IMR-90 (cell line): ENCODE measurements at regions not wholly inside any gene's neighbourhood (a gene's known extent, or its start where the extent isn't known, plus 50 kb on each side); places are given as distances from the start of the nearest gene placed in this dataset.

Experiments used
- ATAC-seq: fragments of 200-7000 bp; cut with Tn5 transposase; 2 replicates; pipeline ENCODE4 v1.9.1; 2020; ENCODE audit warnings: low read depth, mild to moderate bottlenecking, moderate library complexity
- BruUV-seq: library from RNA; stranded (reverse); fragments of 400-500 nt; replicated peaks from 2 replicates; lab custom pipeline; 2021; lab: Mats Ljungman, UMichigan
- CTCF ChIA-PET: fragments of 300-600 bp; formaldehyde crosslinking; extraction: SDS; loops from one replicate; lab custom pipeline; 2021; ENCODE audit warnings: antibody characterized with exemption; lab: Yijun Ruan, JAX
- POLR2A ChIA-PET: fragments of 300-600 bp; sonication (Branson Sonifier 250); formaldehyde crosslinking; loops from one replicate; lab custom pipeline; 2022; ENCODE audit warnings: antibody characterized with exemption; ENCODE audit not compliant: unreplicated experiment; lab: Charles Lee
- DNase-seq: peaks from one replicate; pipeline ENCODE4 v3.0.0; 2013
- H2AFZ ChIP-seq: replicated peaks from 2 replicates; pipeline ENCODE3; 2013; ENCODE audit warnings: low read length, mild to moderate bottlenecking; ENCODE audit not compliant: poor library complexity
- H2AK5ac ChIP-seq: 2 replicates; pipeline ENCODE4 v1.6.1; 2013; ENCODE audit warnings: low read depth, low read length, inconsistent platforms
- H2AK9ac ChIP-seq: replicated peaks from 2 replicates; pipeline ENCODE3; 2013; ENCODE audit warnings: mild to moderate bottlenecking, low read depth, low read length, moderate library complexity; ENCODE audit not compliant: poor library complexity
- H2BK120ac ChIP-seq: 2 replicates; pipeline ENCODE4 v1.6.1; 2013; ENCODE audit warnings: low read depth, low read length, inconsistent platforms
- H2BK15ac ChIP-seq: 3 replicates; pipeline ENCODE4 v1.6.1; 2013; ENCODE audit warnings: low read depth, low read length, inconsistent platforms
- H2BK20ac ChIP-seq: 2 replicates; pipeline ENCODE4 v1.6.1; 2013; ENCODE audit warnings: low read depth, mild to moderate bottlenecking, inconsistent platforms, low read length, moderate library complexity
- H2BK5ac ChIP-seq: 2 replicates; pipeline ENCODE4 v1.6.1; 2013; ENCODE audit warnings: mild to moderate bottlenecking, low read depth, low read length, inconsistent platforms; ENCODE audit not compliant: poor library complexity, severe bottlenecking
- H3K14ac ChIP-seq: replicated peaks from 2 replicates; pipeline ENCODE4 v1.6.1; 2013; ENCODE audit warnings: low read depth, low read length, inconsistent platforms
- H3K18ac ChIP-seq: 2 replicates; pipeline ENCODE4 v1.6.1; 2013; ENCODE audit warnings: low read depth, low read length, control low read depth
- H3K23ac ChIP-seq: 2 replicates; pipeline ENCODE4 v1.6.1; 2013; ENCODE audit warnings: low read depth, low read length, inconsistent platforms
- H3K27ac ChIP-seq: 2 replicates; pipeline ENCODE4 v1.5.1; 2013; ENCODE audit warnings: mild to moderate bottlenecking, control low read depth, low read length; ENCODE audit not compliant: insufficient read depth
- H3K27me3 ChIP-seq: 2 replicates; pipeline ENCODE4 v1.6.1; 2013; ENCODE audit warnings: low read length; ENCODE audit not compliant: control insufficient read depth, insufficient read depth
- H3K36me3 ChIP-seq: 2 replicates; pipeline ENCODE4 v1.6.1; 2013; ENCODE audit warnings: low read length, mixed read lengths; ENCODE audit not compliant: control insufficient read depth, insufficient read depth
- H3K4ac ChIP-seq: 2 replicates; pipeline ENCODE4 v1.6.1; 2013; ENCODE audit warnings: low read depth, low read length, inconsistent platforms
- H3K4me1 ChIP-seq: 2 replicates; pipeline ENCODE4 v1.6.1; 2013; ENCODE audit warnings: low read length, mixed read lengths; ENCODE audit not compliant: control insufficient read depth, insufficient read depth
- H3K4me2 ChIP-seq: 2 replicates; pipeline ENCODE4 v1.6.1; 2013; ENCODE audit warnings: low read depth, mild to moderate bottlenecking, control low read depth, low read length, moderate library complexity
- H3K4me3 ChIP-seq: 2 replicates; pipeline ENCODE4 v1.5.1; 2013; ENCODE audit warnings: low read depth, mild to moderate bottlenecking, control low read depth, low read length, moderate library complexity; ENCODE audit not compliant: insufficient read depth
- H3K56ac ChIP-seq: 2 replicates; pipeline ENCODE4 v1.6.1; 2013; ENCODE audit warnings: low read length, inconsistent platforms; ENCODE audit not compliant: insufficient read depth; ENCODE audit errors: extremely low read depth
- H3K79me1 ChIP-seq, 2 experiments: 2 replicates each; pipeline ENCODE4 v1.6.1; 2013; ENCODE audit warnings: low read length in 2 of 2, inconsistent platforms in 1 of 2, low read depth in 1 of 2
- H3K9ac ChIP-seq: 2 replicates; pipeline ENCODE4 v1.6.1; 2013; ENCODE audit warnings: low read depth, low read length, control low read depth
- H3K9me1 ChIP-seq: 2 replicates; pipeline ENCODE4 v1.6.1; 2013; ENCODE audit warnings: low read length, inconsistent platforms; ENCODE audit not compliant: insufficient read depth
- H3K9me3 ChIP-seq: 2 replicates; pipeline ENCODE4 v1.6.1; 2013; ENCODE audit warnings: low read length; ENCODE audit not compliant: control insufficient read depth, insufficient read depth
- H4K20me1 ChIP-seq: 2 replicates; pipeline ENCODE4 v1.6.1; 2013; ENCODE audit warnings: low read length, inconsistent platforms; ENCODE audit not compliant: insufficient read depth
- H4K5ac ChIP-seq: 2 replicates; pipeline ENCODE4 v1.6.1; 2013; ENCODE audit warnings: mild to moderate bottlenecking, low read depth, low read length, control low read depth
- H4K8ac ChIP-seq, 2 experiments: 2 replicates each; pipeline ENCODE4 v1.6.1; 2013; ENCODE audit warnings: low read depth in 2 of 2, low read length in 2 of 2, control low read depth in 1 of 2, inconsistent platforms in 1 of 2
- H4K91ac ChIP-seq: 2 replicates; pipeline ENCODE4 v1.6.1; 2013; ENCODE audit warnings: low read depth, low read length, inconsistent platforms; ENCODE audit not compliant: insufficient read depth
- CHD1 ChIP-seq: IDR thresholded peaks from 2 replicates; pipeline ENCODE4 v1.6.1; 2012; ENCODE audit warnings: low read depth, low read length, improper control_type of control experiment
- FOS ChIP-seq: fragments of 150-350 bp; IDR thresholded peaks from 2 replicates; pipeline ENCODE4 v1.6.1; 2016; ENCODE audit warnings: low read depth, low read length
- MAFK ChIP-seq: IDR thresholded peaks from 2 replicates; pipeline ENCODE4 v1.6.1; 2012; ENCODE audit warnings: low read depth, low read length, improper control_type of control experiment
- MAZ ChIP-seq: IDR thresholded peaks from 2 replicates; pipeline ENCODE4 v1.6.1; 2012; ENCODE audit warnings: low read depth, mild to moderate bottlenecking, low read length, improper control_type of control experiment, moderate library complexity, borderline replicate concordance
- MXI1 ChIP-seq: IDR thresholded peaks from 2 replicates; pipeline ENCODE4 v1.6.1; 2012; ENCODE audit warnings: low read depth, mild to moderate bottlenecking, low read length, moderate library complexity, borderline replicate concordance
- NFE2L2 ChIP-seq: fragments of 150-350 bp; IDR thresholded peaks from 2 replicates; pipeline ENCODE4 v1.6.1; 2016; ENCODE audit warnings: low read depth, mild to moderate bottlenecking, low read length
- POLR2A ChIP-seq: IDR thresholded peaks from 2 replicates; pipeline ENCODE4 v1.6.1; 2012; ENCODE audit warnings: mild to moderate bottlenecking, low read depth, low read length
- RAD21 ChIP-seq: IDR thresholded peaks from 2 replicates; pipeline ENCODE4 v1.6.1; 2012; ENCODE audit warnings: low read length, improper control_type of control experiment
- RCOR1 ChIP-seq: IDR thresholded peaks from 2 replicates; pipeline ENCODE4 v1.6.1; 2012; ENCODE audit warnings: mild to moderate bottlenecking, low read length, improper control_type of control experiment; ENCODE audit not compliant: insufficient replicate concordance
- SMC3 ChIP-seq: fragments of 150-350 bp; IDR thresholded peaks from 2 replicates; pipeline ENCODE4 v1.6.1; 2016; ENCODE audit warnings: low read depth, mild to moderate bottlenecking, antibody characterized with exemption, low read length, moderate library complexity
- WGBS, 2 experiments: methylation state at CpG; one replicate each; pipeline versions ENCODE4 v1.1.5 to v1.1.7; 2013; ENCODE audit warnings: missing lambda C conversion rate in 2 of 2; ENCODE audit not compliant: insufficient read length in 1 of 2; ENCODE audit errors: extremely low coverage in 2 of 2; 5-methylcytosine and 5-hydroxymethylcytosine counted together
- dilution Hi-C: fragments of 300-500 bp; cut with HindIII; formaldehyde crosslinking; loops from one replicate; pipeline ENCODE4 v1.14.3; 2018; ENCODE audit warnings: low sequenced_read_pairs; ENCODE audit not compliant: unreplicated experiment
- in situ Hi-C: fragments of 300-500 bp; cut with MboI; formaldehyde crosslinking; loops from 3 replicates; pipeline ENCODE4 v1.14.3; 2019; ENCODE audit warnings: low sequenced_read_pairs, inconsistent platforms, mixed read lengths
- intact Hi-C: fragments of 100-400 bp; cut with micrococcal nuclease; formaldehyde crosslinking; loops from 2 replicates; pipeline ENCODE4 v1.10.0; 2022
- TF ChIP-seq, protein P1 (sequence below): fragments of 150-350 bp; IDR thresholded peaks from 2 replicates; pipeline ENCODE4 v1.6.1; 2017; ENCODE audit warnings: mild to moderate bottlenecking, antibody characterized with exemption, low read length, low read depth
- TF ChIP-seq, protein P2 (sequence below): fragments of 150-350 bp; IDR thresholded peaks from 2 replicates; pipeline ENCODE4 v1.6.1; 2016; ENCODE audit warnings: low read depth, mild to moderate bottlenecking, low read length, moderate library complexity, borderline replicate concordance

DNA sequence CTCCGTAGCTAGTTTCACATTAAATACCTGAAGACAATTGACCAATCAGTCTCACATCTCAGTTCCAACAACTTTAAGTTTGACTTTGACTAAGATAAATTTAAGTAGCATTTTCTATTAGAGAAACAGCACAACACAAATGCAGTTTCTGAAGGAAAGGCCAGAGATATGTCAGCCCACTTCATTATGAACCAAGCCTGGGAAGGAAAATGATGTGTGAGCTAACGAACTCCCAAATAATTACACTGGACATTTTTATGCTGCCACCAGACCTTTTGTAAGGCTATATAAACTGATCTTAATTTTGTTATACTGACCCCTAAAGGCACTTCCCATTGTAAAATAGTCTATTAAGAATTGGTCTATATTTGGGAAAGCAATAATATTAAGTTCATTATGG lies 57.9 kb upstream of the DACH1 start:
- Histone ChIP-seq H4K20me1 (no peaks in the 10 kb centered on the region), H4K8ac (no peak overlapping the region), H2BK5ac (no peak overlapping the region), H3K79me1 (no peaks in the 10 kb centered on the region), H3K18ac (no peak overlapping the region), H3K23ac (no peak overlapping the region), H3K4me2 (no peak overlapping the region), H3K4me1 (no peaks in the 10 kb centered on the region), H3K9me1 (no peaks in the 10 kb centered on the region), H3K27me3 (no peaks in the 10 kb centered on the region), H3K9me3 (no peaks in the 10 kb centered on the region), H2BK120ac (no peak overlapping the region), H3K36me3 (no peaks in the 10 kb centered on the region), H2BK20ac (no peak overlapping the region), H4K91ac (no peak overlapping the region), H3K9ac (no peak overlapping the region), H4K5ac (no peak overlapping the region), H2AK5ac (no peak overlapping the region), H3K56ac (no peak overlapping the region), H3K27ac (no peak overlapping the region), H2AFZ (no peak overlapping the region), H3K14ac (no peak overlapping the region), H2BK15ac (no peak overlapping the region), H3K4me3 (no peak overlapping the region), H3K4ac (no peak overlapping the region), H2AK9ac (no peak overlapping the region)
- ChIA-PET POLR2A (no interaction called here), CTCF (no interaction called here)
- intact Hi-C loops (no loop called here), in situ Hi-C loops (no loop called here), dilution Hi-C loops (no loop called here)
- no peak for ATAC-seq
- WGBS, 2 experiments = no CpG with 5 or more reads among the region's 2 CpGs
- no peak for TF ChIP-seq POLR2A
- no peak for TF ChIP-seq CHD1
- TF ChIP-seq MAFK = no peak
- no peak for TF ChIP-seq SMC3
- no peak for TF ChIP-seq MAZ
- TF ChIP-seq, protein P1, sequence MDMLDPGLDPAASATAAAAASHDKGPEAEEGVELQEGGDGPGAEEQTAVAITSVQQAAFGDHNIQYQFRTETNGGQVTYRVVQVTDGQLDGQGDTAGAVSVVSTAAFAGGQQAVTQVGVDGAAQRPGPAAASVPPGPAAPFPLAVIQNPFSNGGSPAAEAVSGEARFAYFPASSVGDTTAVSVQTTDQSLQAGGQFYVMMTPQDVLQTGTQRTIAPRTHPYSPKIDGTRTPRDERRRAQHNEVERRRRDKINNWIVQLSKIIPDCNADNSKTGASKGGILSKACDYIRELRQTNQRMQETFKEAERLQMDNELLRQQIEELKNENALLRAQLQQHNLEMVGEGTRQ = no peak
- no peak for TF ChIP-seq MXI1
- no peak for TF ChIP-seq RAD21
- TF ChIP-seq, protein P2, sequence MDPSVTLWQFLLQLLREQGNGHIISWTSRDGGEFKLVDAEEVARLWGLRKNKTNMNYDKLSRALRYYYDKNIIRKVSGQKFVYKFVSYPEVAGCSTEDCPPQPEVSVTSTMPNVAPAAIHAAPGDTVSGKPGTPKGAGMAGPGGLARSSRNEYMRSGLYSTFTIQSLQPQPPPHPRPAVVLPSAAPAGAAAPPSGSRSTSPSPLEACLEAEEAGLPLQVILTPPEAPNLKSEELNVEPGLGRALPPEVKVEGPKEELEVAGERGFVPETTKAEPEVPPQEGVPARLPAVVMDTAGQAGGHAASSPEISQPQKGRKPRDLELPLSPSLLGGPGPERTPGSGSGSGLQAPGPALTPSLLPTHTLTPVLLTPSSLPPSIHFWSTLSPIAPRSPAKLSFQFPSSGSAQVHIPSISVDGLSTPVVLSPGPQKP = no peak
- TF ChIP-seq RCOR1 = no peak
- TF ChIP-seq NFE2L2 = no peak
- no peak for TF ChIP-seq FOS
- DNase-seq = no peak
- no TSS peak for BruUV-seq
